GM23338 (cell line): ENCODE measurements at regions not wholly inside any gene's neighbourhood (a gene's known extent, or its start where the extent isn't known, plus 50 kb on each side); places are given as distances from the start of the nearest gene placed in this dataset.
"Not testable (repeated sequence)": the region's sequence is repeated elsewhere in the genome, so short reads cannot be mapped to it uniquely, and the experiment has no call there.

Source experiments
- ATAC-seq: fragments of 200-7000 bp; cut with Tn5 transposase; 3 replicates; pipeline ENCODE4 v1.9.1; 2020
- DNase-seq: peaks from one replicate; pipeline ENCODE4 v3.0.0-alpha.2; 2015; ENCODE audit warnings: low spot score
- H2AFZ ChIP-seq: fragments of 200-600 bp; sonication (generic); 2 replicates; pipeline ENCODE4 v1.8.0; 2016; ENCODE audit warnings: antibody characterized with exemption, mild to moderate bottlenecking, moderate library complexity
- H3F3A ChIP-seq: fragments of 200-600 bp; sonication (generic); replicated peaks from 2 replicates; pipeline ENCODE4 v1.8.0; 2017; ENCODE audit warnings: antibody characterized with exemption, mixed run types, low read depth
- H3K27ac ChIP-seq: fragments of 200-600 bp; sonication (generic); 2 replicates; pipeline ENCODE4 v1.6.1; 2016; ENCODE audit warnings: low read depth
- H3K27me3 ChIP-seq: fragments of 200-600 bp; sonication (generic); 2 replicates; pipeline ENCODE4 v1.8.0; 2016; ENCODE audit warnings: mild to moderate bottlenecking, mixed run types, moderate library complexity; ENCODE audit not compliant: insufficient read depth
- H3K36me3 ChIP-seq: fragments of 200-600 bp; sonication (generic); 2 replicates; pipeline ENCODE4 v1.8.0; 2016; ENCODE audit warnings: mild to moderate bottlenecking; ENCODE audit not compliant: insufficient read depth
- H3K4me1 ChIP-seq: fragments of 200-600 bp; sonication (generic); 2 replicates; pipeline ENCODE4 v1.8.0; 2016; ENCODE audit warnings: mild to moderate bottlenecking, moderate library complexity; ENCODE audit not compliant: insufficient read depth
- H3K4me2 ChIP-seq: fragments of 200-600 bp; sonication (generic); 2 replicates; pipeline ENCODE4 v1.7.1; 2017; ENCODE audit warnings: mixed run types
- H3K4me3 ChIP-seq: fragments of 200-600 bp; sonication (generic); 2 replicates; pipeline ENCODE4 v1.6.1; 2016; ENCODE audit warnings: mixed run types
- H3K79me2 ChIP-seq: fragments of 200-600 bp; sonication (generic); replicated peaks from 2 replicates; pipeline ENCODE4 v1.8.0; 2017; ENCODE audit warnings: mild to moderate bottlenecking; ENCODE audit not compliant: insufficient read depth
- H3K9me2 ChIP-seq: fragments of 200-600 bp; sonication (generic); 2 replicates; pipeline ENCODE4 v1.8.0; 2017; ENCODE audit not compliant: insufficient read depth
- H4K20me1 ChIP-seq: fragments of 200-600 bp; sonication (generic); replicated peaks from 2 replicates; pipeline ENCODE4 v1.8.0; 2017; ENCODE audit warnings: mild to moderate bottlenecking; ENCODE audit not compliant: insufficient read depth
- H3K27ac Mint-ChIP-seq: 2 replicates; pipeline ENCODE4 v1.8.0; 2020; ENCODE audit warnings: inconsistent platforms, mild to moderate bottlenecking, moderate library complexity, mixed read lengths
- H3K27me3 Mint-ChIP-seq: 3 replicates; pipeline ENCODE4 v1.8.0; 2022; ENCODE audit warnings: low read depth, mild to moderate bottlenecking, moderate library complexity, mixed read lengths, inconsistent platforms; ENCODE audit not compliant: insufficient read depth, poor library complexity
- H3K36me3 Mint-ChIP-seq: 3 replicates; pipeline ENCODE4 v1.8.0; 2021; ENCODE audit warnings: low read depth, mild to moderate bottlenecking, inconsistent platforms, moderate library complexity, mixed read lengths
- H3K4me1 Mint-ChIP-seq: 3 replicates; pipeline ENCODE4 v1.8.0; 2020; ENCODE audit warnings: mild to moderate bottlenecking, inconsistent platforms, mixed read lengths
- H3K4me3 Mint-ChIP-seq: 3 replicates; pipeline ENCODE4 v1.8.0; 2021; ENCODE audit warnings: moderate library complexity, mild to moderate bottlenecking, inconsistent platforms, mixed read lengths
- H3K9me3 Mint-ChIP-seq: 3 replicates; pipeline ENCODE4 v1.8.0; 2020; ENCODE audit warnings: moderate library complexity, mild to moderate bottlenecking, inconsistent platforms, mixed read lengths
- EZH2 ChIP-seq: fragments of 200-600 bp; sonication (generic); IDR thresholded peaks from one replicate; pipeline ENCODE4 v1.8.0; 2017; ENCODE audit warnings: antibody characterized with exemption, mild to moderate bottlenecking, low read depth; ENCODE audit not compliant: unreplicated experiment
- POLR2AphosphoS5 ChIP-seq: IDR thresholded peaks from 2 replicates; pipeline ENCODE4 v1.6.1; 2016; ENCODE audit warnings: antibody characterized with exemption, low read depth
- TF ChIP-seq, protein P1 (sequence below): fragments of 250-450 bp; sonication (Bioruptor Pico); IDR thresholded peaks from 2 replicates; pipeline ENCODE4 v1.5.0; 2020; ENCODE audit warnings: mild to moderate bottlenecking, moderate library complexity
- TF ChIP-seq, protein P2 (sequence below): IDR thresholded peaks from 2 replicates; pipeline ENCODE4 v1.6.1; 2016; ENCODE audit warnings: antibody characterized with exemption

DNA sequence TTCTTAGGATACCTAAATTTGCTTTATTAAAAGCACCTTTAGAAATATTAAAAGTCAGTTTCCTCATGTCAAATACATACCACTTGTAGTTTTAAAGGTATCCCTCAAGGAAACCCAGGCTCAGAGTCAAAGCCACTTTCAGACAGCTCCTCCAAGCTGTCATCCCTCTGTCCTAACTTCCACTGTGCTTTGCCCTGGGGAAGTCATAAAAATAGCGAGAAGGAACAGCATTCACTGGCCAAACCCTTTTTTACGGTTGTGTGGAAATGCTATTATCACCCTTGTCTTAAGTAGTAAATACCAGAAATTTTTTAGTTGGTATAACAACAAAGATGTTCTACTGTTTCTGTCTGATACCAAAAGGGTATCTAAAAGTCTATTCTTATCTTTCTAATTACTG is 680.5 kb downstream of the ZEB2 start (continued):
- TF ChIP-seq, protein P1, sequence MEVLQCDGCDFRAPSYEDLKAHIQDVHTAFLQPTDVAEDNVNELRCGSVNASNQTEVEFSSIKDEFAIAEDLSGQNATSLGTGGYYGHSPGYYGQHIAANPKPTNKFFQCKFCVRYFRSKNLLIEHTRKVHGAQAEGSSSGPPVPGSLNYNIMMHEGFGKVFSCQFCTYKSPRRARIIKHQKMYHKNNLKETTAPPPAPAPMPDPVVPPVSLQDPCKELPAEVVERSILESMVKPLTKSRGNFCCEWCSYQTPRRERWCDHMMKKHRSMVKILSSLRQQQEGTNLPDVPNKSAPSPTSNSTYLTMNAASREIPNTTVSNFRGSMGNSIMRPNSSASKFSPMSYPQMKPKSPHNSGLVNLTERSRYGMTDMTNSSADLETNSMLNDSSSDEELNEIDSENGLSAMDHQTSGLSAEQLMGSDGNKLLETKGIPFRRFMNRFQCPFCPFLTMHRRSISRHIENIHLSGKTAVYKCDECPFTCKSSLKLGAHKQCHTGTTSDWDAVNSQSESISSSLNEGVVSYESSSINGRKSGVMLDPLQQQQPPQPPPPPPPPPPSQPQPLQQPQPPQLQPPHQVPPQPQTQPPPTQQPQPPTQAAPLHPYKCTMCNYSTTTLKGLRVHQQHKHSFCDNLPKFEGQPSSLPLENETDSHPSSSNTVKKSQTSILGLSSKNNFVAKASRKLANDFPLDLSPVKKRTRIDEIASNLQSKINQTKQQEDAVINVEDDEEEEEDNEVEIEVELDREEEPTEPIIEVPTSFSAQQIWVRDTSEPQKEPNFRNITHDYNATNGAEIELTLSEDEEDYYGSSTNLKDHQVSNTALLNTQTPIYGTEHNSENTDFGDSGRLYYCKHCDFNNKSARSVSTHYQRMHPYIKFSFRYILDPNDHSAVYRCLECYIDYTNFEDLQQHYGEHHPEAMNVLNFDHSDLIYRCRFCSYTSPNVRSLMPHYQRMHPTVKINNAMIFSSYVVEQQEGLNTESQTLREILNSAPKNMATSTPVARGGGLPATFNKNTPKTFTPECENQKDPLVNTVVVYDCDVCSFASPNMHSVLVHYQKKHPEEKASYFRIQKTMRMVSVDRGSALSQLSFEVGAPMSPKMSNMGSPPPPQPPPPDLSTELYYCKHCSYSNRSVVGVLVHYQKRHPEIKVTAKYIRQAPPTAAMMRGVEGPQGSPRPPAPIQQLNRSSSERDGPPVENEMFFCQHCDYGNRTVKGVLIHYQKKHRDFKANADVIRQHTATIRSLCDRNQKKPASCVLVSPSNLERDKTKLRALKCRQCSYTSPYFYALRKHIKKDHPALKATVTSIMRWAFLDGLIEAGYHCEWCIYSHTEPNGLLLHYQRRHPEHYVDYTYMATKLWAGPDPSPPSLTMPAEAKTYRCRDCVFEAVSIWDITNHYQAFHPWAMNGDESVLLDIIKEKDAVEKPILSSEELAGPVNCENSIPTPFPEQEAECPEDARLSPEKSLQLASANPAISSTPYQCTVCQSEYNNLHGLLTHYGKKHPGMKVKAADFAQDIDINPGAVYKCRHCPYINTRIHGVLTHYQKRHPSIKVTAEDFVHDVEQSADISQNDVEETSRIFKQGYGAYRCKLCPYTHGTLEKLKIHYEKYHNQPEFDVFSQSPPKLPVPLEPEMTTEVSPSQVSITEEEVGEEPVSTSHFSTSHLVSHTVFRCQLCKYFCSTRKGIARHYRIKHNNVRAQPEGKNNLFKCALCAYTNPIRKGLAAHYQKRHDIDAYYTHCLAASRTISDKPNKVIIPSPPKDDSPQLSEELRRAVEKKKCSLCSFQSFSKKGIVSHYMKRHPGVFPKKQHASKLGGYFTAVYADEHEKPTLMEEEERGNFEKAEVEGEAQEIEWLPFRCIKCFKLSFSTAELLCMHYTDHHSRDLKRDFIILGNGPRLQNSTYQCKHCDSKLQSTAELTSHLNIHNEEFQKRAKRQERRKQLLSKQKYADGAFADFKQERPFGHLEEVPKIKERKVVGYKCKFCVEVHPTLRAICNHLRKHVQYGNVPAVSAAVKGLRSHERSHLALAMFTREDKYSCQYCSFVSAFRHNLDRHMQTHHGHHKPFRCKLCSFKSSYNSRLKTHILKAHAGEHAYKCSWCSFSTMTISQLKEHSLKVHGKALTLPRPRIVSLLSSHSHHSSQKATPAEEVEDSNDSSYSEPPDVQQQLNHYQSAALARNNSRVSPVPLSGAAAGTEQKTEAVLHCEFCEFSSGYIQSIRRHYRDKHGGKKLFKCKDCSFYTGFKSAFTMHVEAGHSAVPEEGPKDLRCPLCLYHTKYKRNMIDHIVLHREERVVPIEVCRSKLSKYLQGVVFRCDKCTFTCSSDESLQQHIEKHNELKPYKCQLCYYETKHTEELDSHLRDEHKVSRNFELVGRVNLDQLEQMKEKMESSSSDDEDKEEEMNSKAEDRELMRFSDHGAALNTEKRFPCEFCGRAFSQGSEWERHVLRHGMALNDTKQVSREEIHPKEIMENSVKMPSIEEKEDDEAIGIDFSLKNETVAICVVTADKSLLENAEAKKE (CRISPR knock-in tag), result no peak
- TF ChIP-seq POLR2AphosphoS5, result no peak
- TF ChIP-seq, protein P2, sequence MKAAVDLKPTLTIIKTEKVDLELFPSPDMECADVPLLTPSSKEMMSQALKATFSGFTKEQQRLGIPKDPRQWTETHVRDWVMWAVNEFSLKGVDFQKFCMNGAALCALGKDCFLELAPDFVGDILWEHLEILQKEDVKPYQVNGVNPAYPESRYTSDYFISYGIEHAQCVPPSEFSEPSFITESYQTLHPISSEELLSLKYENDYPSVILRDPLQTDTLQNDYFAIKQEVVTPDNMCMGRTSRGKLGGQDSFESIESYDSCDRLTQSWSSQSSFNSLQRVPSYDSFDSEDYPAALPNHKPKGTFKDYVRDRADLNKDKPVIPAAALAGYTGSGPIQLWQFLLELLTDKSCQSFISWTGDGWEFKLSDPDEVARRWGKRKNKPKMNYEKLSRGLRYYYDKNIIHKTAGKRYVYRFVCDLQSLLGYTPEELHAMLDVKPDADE, result no peak
- TF ChIP-seq EZH2, result no peak

GRCh38 chr2:143837055-143837454 is 682.9 kb downstream of the ZEB2 start:
- not testable (repeated sequence) for H3K4me2 ChIP-seq, DNase-seq, H3K4me3 ChIP-seq, H2AFZ ChIP-seq, H3K4me3 Mint-ChIP-seq, ATAC-seq, H3K79me2 ChIP-seq, H3K27ac ChIP-seq, H3K9me2 ChIP-seq, H3K27ac Mint-ChIP-seq, H3K36me3 Mint-ChIP-seq, H3K27me3 Mint-ChIP-seq, H3F3A ChIP-seq, H3K4me1 Mint-ChIP-seq, H3K36me3 ChIP-seq, H3K9me3 Mint-ChIP-seq, H4K20me1 ChIP-seq, H3K27me3 ChIP-seq
- peaks cover 21% of the 10 kb centered on the region for H3K4me1 ChIP-seq
